ENCODE measurements at regions not wholly inside any gene's neighbourhood (a gene's known extent, or its start where the extent isn't known, plus 50 kb on each side); places are given as distances from the start of the nearest gene placed in this dataset.

DNA sequence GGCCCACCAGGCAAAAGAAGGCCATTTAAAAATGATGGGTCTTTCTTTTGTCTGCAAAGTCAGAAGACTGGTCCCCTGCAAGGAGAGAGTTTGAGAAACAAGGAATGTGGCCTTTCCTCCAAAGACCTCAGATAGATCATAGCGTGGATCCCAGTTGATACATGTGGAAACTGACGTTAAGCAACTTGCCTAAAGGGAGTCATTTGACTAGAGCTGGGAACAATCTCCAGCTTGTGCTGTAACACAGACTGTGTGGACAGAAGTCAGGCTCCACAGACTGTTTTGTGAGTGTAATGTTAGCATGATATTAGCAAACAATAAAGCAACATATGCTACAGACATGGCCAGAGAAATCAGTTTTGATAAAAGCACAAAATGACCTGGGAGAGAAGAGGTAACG, 140.4 kb upstream of the CITED2 start:
- DNase-seq (ENCODE audit: low spot score), result no peak

DNA sequence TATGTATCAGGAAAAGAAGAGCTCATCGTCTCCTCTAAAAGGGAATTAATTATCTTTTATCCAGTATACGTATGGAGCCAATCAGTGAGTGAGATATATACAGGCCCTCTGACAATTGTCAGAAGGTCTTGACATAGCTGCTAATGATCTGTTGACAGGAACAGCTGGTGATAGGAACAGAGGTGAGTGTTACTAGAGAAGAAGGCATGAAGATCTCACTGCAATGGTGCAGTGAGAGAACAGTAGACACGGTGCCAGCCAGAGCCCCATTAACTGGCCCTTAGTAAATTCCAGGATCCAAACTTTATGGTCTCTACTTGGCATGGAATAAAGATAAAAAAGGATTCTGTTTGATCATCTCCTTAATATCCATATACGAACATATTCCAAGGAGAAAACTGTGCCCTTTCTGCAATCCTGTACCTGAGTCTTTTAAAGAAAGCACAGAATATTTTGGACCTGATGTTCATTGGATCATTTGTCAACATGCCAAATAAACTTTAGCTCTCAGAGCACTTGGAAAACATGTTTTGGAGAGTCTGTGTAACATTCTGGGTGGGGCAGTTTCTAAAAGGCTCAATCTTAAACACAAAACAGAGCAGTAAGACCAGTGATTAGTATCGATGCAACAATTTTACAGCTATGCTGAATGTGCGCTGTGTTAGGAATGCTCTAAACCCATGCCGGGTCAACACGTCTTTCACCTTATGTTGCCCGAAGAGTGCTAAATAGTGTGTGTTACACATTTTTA, 135.8 kb upstream of the CITED2 start:
- no peak for DNase-seq (ENCODE audit: low spot score)

DNA sequence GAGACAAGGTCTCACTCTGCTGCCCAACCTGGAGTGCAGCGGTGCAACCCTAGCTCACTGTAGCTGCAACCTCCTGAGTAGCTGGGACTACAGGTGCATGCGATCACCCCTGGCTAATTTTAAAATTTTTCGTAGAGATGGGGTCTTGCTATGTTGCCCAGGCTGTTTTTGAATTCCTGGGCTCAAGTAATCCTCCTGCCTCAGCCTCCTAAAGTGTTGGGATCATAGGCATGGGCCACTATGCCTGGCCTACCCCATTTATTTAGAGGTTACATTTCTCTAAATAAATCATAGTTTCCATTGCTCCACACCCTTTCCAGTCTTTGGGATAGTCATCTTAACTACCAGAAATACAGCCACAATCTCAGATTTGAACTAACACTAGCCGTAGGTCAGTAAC, 134.7 kb upstream of the CITED2 start:
- no peak for DNase-seq (ENCODE audit: low spot score)

DNA sequence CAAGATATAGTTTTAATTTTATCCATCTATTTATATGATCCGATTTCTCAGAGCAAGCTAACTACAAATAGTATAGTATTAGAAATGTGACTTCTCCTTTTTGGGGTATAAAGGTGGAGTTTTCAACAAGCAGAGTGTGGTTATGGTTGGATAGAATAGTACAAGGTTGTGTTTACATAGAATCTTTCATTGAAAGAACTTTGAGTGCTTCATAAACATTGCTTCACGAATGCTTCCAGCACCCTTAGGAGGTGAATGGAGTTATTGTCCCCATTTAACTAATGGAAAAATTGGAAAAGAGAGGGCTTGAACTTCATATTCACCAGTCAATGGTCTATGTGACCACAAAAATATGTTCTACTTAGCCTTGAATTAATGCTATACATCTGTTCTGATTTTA, 134.1 kb upstream of the CITED2 start:
- no peak for DNase-seq (ENCODE audit: low spot score)

DNA sequence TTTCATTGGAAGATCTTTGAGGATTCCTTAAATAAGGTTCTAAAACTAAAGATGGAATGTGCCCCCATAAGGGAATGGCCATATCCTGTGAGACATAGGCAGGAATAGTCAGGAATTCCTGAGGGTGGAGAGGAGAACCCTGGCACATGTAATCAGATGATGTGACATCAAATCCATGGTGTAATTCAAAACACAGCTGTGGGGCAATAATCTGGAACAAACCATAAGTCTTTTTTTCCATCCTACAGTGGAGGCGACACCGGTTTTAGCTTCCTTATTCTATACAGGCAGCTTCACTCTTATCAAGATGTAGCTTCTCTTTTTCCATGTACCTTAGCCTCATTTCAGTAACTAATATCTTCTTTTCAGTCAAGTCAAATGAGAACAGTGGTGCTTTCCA, 133.6 kb upstream of the CITED2 start:
- DNase-seq (ENCODE audit: low spot score), result no peak

DNA sequence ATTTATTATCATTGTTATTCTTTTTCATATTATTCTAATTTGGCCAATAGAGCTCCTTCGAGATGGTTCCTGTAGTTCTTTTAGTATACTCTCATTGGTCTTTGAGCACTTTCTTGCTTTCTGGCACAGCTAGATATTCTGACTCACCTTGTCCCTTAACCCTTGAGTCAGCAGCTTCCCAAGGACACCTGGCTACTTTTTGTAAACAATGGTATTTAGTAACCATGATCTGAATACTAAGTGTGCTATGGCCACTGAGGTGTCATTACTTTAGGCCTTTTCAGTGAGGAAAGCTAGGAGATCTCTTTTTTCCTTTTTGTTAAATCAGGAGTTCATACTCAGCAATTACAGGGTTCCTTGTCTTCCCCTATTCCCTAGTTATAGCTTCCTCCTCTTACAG, 126.5 kb upstream of the CITED2 start:
- no peak for DNase-seq (ENCODE audit: low spot score)

DNA sequence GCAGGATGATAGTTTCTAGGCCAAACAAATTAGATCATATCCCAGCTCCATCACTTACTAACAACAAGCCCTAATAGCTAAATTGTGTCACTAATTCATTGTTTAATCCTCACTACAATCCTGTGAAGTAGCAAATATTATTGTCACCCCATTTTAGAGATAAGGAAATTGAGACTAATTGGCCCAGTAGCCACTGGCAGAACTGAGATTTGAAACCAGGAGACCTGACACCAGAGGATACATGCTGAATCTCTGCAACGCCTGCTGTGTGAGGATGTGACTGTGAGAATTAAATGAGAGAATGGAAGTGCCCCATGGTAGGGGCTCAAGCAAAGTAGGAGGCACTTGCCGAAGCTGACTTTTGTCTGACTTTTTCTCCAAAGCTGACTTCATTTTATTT, 124.3 kb upstream of the CITED2 start:
- no peak for DNase-seq (ENCODE audit: low spot score)

DNA sequence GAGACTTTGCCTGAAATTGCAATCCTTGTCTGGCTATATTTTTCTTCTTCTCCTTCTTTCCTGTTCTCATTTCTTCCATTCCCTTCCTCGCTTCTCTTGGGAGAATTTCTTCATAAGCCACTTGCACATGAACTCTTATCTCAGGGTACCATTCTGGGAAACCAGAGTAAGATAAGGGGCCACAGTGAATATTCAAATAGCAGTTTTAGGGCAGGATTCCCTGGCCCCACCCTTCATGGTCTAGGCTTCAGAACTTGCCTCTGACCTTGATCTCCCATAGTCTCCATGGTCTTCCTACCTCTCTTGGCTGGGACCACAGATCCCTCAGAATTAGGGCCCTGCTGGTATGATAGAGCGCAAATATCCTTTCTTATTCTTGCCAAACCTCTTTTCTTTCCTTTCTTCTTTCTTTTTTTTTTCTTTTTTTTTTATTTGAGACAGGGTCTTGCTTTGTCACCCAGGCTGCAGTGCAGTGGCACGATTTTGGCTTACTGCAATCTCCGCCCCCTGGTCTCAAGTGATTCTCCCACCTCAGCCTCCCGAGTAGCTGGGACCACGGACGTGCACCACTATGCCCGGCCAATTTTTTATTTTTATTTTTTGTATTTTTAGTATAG, 123.0 kb upstream of the CITED2 start:
- DNase-seq (ENCODE audit: low spot score), result no peak

DNA sequence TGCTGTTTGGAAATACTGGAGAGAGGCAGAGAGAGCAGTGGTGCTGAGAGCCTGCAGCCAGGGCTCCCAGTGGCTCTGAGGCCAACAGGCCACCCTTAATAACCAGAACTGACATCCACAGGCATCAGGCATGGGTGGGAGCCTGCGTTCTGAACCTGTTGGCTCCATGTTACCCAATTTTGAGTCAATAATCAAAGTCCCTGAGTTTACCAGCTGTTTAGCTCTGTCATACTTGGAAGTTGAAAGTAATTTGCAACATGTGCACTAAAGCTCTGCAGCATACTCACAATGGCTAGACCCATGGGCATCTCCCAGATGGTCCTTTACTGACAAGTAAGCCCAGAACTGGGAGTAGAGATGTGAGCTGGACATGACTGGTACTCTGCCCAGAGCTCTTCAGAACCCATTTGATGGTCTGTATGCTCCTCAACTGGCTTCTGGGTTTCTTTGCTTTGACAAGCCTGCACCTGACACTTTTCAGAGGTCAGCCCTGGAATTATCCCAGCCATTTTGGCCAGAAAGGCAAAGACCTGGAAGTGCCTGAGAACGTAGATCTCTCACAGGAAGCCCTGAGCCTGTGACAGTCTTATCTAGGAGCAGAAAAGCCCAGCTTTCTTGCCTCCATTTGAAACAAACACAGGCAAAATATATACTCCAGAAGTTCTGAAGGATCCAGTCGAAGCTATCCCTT, 122.4 kb upstream of the CITED2 start:
- no peak for DNase-seq (ENCODE audit: low spot score)

DNA sequence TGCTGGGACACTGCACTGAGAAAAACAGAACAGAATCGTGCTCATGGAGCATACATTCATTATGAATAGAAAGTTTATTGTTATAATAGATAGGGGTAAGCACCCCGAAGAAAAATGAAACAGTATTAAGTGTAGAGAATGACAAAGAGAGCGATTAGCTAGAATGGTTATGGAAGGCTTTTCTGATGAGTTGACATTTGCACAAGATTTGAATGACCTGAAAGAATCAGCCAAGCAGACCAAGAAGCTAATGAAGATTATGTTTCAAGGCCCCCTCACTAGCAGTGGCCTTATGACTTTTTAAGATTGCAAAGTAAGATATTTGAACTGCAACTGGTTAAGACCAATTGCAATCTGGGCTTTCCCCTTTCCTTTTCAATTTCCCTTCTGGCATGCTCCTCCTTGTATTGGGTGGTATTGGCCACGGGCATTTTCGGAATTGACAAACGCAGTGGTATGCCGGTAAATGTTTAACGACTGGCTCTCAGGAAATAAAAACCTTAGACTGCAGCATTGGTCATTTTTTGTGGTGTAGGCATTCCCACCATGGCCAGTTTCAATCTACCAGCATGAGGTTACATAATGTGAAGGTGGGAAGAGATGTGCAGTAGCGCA, 120.0 kb upstream of the CITED2 start:
- DNase-seq (ENCODE audit: low spot score), result no peak

DNA sequence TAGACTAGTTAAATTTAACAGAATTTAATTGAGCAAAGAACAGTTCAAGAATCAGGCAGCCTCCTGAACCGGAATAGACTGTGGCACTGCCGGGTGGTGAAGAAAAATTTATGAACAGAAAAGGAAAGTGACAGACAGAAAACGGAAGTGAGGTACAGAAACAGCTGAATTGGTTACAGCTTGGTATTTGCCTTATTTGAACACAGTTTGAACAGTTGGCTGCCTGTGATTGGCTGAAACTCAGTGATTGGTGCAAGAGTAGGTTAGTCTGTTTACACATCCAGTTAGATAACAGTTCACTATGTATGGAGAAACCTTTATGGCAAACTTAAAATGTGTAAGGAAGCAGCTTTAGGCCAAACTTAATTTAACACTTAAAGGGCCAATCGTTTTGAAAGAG, 116.0 kb upstream of the CITED2 start:
- no peak for DNase-seq (ENCODE audit: low spot score)

DNA sequence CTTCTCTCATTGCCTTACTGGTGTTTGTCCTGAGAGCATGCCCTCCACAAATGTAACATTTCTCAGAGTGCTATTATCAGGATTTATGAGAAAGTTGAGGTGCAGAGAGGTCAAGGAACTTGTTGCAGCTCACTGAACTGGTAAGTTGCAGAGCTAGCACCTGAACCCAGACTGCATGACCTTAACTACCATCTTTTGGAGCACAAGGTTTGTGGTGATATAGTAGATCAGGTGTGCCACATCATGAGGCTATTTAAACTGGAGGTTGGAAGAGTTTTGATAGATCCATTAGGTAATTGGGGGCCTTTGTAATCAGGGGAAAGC, 112.0 kb upstream of the CITED2 start:
- DNase-seq (ENCODE audit: low spot score), result no peak

DNA sequence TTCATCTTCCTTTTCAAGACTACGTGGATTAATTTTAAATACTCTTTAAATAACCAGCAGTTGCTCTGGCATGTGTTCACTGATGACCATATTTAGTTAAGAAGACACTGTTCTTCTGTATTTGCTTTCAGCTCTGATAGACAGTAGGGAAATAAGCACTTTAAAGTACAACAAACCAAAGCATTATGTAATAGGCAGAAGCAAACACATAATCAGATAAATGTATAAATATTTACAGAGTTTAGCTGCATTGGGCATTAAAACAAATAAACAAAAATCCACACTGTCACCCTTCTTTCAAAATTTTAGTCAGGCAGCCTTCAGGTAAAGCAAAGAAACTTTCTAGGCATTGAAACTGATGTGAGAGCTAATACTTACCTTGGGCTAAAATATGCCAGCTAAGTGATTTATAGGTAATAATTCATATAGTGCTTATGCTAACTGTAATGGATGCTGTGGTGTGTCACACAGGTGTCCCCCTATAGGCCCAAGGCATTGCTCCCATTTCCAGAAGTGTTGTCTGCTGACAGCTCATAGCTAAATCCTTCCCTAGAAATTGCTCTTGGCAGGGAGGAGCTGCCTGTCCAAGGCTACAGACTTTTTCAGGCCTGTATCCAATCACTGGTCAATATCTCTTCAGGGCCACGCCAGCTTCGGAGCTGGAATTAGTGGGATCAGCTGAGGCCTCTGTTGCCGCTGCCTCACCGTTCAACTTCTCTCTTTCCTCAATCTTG, 111.5 kb upstream of the CITED2 start:
- no peak for DNase-seq (ENCODE audit: low spot score)

DNA sequence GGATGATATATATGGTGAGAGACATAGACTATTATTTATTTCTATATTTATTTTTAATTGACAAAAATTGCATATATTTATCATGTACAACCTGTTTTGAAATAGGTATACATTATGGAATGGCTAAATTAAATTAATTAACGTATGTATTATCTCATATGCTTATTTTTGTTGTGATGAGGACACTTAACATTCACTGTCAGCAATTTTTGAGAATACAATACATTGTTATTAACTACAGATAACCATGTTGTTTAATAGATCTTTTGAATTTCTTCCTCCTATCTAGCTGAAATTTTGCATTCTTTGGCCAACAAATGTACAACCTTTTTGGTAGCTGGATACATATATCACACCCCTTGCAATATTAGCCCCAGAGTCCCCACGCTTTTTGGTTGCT, 110.7 kb upstream of the CITED2 start:
- no peak for DNase-seq (ENCODE audit: low spot score)

DNA sequence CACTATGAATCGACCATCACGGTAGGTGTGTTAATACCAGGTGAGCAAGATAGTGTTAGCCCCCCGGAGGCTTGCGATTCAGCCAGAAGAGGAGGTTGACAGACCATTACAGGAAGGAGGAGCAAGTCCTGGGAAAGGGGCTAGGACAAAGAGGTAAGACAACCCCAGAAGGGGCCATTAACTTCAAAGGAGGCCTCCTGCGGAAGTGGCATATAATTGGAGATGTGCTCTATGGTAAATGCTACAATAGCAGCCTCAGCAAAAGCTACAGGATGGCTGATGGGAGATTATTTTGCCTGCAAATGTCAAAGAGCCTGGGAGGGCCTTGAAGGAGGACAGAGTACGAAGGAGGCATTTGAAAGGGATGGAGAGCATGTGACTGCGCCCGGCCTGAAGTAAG, 108.6 kb upstream of the CITED2 start:
- no peak for DNase-seq (ENCODE audit: low spot score)

DNA sequence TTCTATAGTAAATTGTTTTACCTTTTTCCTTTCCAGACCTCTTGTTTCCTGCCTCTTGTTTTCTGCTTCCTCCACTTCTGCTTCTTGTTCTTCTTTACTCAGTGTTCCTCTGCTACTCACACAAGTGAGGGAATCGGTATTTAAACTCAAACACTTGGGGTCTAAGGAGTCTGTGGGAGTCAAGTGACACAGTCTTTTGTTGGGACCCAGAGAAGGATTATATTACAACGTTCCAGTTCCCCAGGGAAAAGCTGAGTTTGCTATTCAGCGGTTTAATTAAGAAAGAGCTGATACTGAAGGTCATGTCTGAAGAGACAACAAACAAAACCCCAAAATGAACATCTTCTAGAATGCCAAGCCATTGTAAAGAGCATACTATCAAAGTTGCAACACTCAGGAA, 107.8 kb upstream of the CITED2 start:
- no peak for DNase-seq (ENCODE audit: low spot score)

DNA sequence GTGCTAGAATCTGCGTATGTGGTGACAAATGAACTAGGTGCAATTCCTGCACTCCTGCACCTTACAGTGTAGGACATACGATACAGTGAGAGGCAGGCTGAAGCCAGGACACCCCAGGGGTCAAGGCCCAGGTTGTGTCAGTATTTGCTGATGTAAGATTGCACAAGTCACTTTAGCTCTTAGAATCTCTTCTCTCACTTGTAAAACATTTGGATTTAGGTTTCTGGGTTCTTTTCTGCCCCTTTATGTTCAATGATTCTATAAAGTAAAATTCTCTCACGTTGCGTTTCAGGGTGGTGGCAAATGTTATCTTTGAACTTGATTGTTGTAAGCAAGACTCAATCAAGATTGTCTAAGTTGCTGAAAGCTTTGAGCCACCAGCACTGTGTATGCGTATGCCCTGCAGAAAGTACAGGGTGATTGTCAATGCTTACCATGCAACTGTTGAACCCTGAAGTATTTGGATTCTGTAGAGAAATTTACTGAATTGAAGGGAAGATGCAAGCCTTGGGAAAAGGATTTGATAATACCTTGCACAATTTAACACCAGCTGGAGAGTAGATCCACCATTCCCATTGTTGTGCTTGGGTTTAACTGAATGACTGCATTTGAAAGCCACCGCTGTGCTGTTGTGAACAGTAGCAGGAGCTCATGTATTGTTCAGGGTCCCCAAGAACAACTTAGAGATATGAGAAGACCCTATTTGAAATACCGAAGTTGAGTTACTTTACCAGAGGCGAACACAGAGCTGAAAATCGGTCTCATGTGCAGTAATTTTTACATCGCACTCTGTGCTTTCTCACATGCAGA, 106.1 kb upstream of the CITED2 start:
- DNase-seq (ENCODE audit: low spot score), result no peak

DNA sequence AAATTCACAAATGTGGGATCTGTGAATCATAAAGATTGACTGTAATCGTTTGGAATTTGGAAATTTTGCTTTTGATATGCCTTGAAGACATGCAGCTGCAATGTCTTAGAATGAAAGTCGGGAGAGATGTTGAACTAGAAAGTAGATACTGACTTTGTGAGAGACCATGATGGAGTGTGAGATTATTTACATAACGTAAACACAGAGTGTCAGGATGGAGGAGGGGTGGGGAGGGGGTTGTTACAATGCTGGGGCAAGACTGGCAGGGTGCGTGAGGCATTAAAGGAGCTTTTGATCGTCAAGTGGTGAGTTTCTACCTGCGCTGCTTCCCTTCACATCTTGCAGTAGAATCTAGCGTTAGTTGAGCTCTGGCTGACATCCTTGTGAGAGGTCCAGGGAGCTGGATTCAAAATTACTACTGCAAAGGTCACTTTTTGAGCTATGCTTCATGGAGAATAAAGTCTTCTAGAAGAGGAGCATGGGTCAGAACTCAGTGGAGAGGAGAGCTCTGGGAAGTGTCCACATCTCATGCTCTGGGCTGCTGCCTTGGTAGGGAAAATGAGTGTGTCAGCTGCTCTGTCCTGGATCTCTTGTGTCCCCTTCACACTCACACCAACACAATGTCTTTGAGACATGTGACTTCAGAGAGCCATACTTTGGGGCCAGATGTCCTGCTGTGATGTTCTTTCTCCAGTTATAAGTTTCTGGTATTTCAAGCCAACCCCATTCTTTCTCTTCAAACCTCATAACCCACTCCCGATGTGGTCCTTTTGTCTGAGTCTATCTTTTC, 105.2 kb upstream of the CITED2 start:
- no peak for DNase-seq (ENCODE audit: low spot score)

DNA sequence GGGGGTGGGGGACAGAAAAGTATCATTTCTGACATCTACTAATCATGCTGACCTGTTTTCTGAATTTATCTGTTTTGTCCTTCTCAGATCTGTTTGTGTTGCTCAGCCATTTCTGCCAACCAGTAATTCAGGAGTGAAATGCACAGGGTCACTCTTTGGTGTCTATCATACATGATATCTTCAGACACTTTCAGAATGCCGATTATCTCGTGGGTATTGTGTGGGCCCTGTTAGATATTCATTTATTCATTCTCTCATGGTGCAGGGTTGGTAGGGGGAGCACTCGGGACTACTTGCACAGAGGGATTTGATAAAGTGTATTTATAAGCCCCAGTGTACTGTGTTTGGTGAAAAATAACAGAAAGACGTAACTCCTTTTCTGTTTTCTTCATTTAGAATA, 101.2 kb upstream of the CITED2 start:
- DNase-seq (ENCODE audit: low spot score), result no peak

DNA sequence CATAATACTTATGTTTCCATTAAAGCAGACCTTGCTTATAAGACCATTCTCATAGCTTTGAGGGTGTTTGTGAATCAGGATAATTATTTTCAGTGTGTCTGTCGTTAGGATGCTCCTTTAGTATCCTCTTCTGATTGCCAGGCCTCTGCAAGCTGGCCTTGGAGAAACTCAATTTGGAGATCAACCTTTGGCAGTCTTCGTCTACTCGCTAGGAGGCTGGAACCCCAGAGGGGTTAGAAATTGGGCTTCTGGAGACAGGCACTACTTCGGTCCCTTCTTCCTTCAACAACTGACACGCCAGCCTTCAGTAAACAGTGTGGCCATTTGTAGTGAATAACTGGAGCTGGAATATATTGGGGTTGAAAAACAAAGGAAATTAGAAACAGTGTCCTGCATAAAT, 100.8 kb upstream of the CITED2 start:
- DNase-seq (ENCODE audit: low spot score), result no peak
